Activated naive CD4-positive, alpha-beta T cell treated with anti-CD3 and anti-CD28 coated beads, Interleukin-2, amount 10 ng/mL, durations not matched to agents 7 days and 5 days (primary cell): ENCODE measurements at regions not wholly inside any gene's neighbourhood (a gene's known extent, or its start where the extent isn't known, plus 50 kb on each side); places are given as distances from the start of the nearest gene placed in this dataset.

Source experiments
- CTCF ChIA-PET: fragments of 350-600 bp; sonication (Branson Sonifier 250); formaldehyde crosslinking; loops from one replicate; lab custom pipeline; 2021; ENCODE audit warnings: antibody characterized with exemption; lab: Charles Lee
- DNase-seq: peaks from one replicate; pipeline ENCODE4 v3.0.0-alpha.2; 2020
- H3K27ac Mint-ChIP-seq: one replicate; pipeline ENCODE4 v1.8.0; 2021; ENCODE audit warnings: mild to moderate bottlenecking, moderate library complexity, mixed read lengths
- H3K27me3 Mint-ChIP-seq: one replicate; pipeline ENCODE4 v1.8.0; 2021; ENCODE audit warnings: mild to moderate bottlenecking, mixed read lengths
- H3K36me3 Mint-ChIP-seq: one replicate; pipeline ENCODE4 v1.8.0; 2021; ENCODE audit warnings: mixed read lengths
- H3K4me1 Mint-ChIP-seq: one replicate; pipeline ENCODE4 v1.8.0; 2021; ENCODE audit warnings: mixed read lengths
- H3K4me3 Mint-ChIP-seq: one replicate; pipeline ENCODE4 v1.8.0; 2021; ENCODE audit warnings: mild to moderate bottlenecking, moderate library complexity, mixed read lengths
- H3K9me3 Mint-ChIP-seq: one replicate; pipeline ENCODE4 v1.8.0; 2021; ENCODE audit warnings: mixed read lengths

- peaks cover 2% of the 10 kb centered on the region for H3K9me3 Mint-ChIP-seq
- H3K27ac Mint-ChIP-seq, result no peak overlapping the region
- CTCF ChIA-PET, result no interaction called here
- H3K4me1 Mint-ChIP-seq, result no peaks in the 10 kb centered on the region
- no peak for DNase-seq
- H3K4me3 Mint-ChIP-seq, result no peak overlapping the region
- H3K27me3 Mint-ChIP-seq, result peaks cover 11% of the 10 kb centered on the region
- H3K36me3 Mint-ChIP-seq, result no peaks in the 10 kb centered on the region
Observed at GRCh38 chr6:168255283-168255881, 64.2 kb downstream of the DACT2 start.

- no peaks in the 10 kb centered on the region for H3K9me3 Mint-ChIP-seq
- no peaks in the 10 kb centered on the region for H3K4me1 Mint-ChIP-seq
- H3K36me3 Mint-ChIP-seq, result no peaks in the 10 kb centered on the region
- DNase-seq, result no peak
- peaks cover 12% of the 10 kb centered on the region for H3K27me3 Mint-ChIP-seq
- CTCF ChIA-PET, result no interaction called here
- H3K4me3 Mint-ChIP-seq, result no peak overlapping the region
- no peak overlapping the region for H3K27ac Mint-ChIP-seq
Observed at GRCh38 chr6:168252267-168252666, 67.3 kb downstream of the DACT2 start.

GRCh38 chr6:168250250-168250649 is 69.3 kb downstream of the DACT2 start:
- CTCF ChIA-PET, result no interaction called here
- Mint-ChIP-seq H3K4me3 (no peak overlapping the region), H3K27ac (no peak overlapping the region), H3K9me3 (no peaks in the 10 kb centered on the region), H3K27me3 (peaks cover 11% of the 10 kb centered on the region), H3K4me1 (no peaks in the 10 kb centered on the region), H3K36me3 (no peaks in the 10 kb centered on the region)
- DNase-seq, result no peak

GRCh38 chr6:168249746-168250145 is 69.8 kb downstream of the DACT2 start:
- peaks cover 11% of the 10 kb centered on the region for H3K27me3 Mint-ChIP-seq
- CTCF ChIA-PET, result no interaction called here
- no peak overlapping the region for H3K27ac Mint-ChIP-seq
- H3K4me3 Mint-ChIP-seq, result no peak overlapping the region
- H3K4me1 Mint-ChIP-seq, result no peaks in the 10 kb centered on the region
- H3K36me3 Mint-ChIP-seq, result no peaks in the 10 kb centered on the region
- H3K9me3 Mint-ChIP-seq, result no peaks in the 10 kb centered on the region
- no peak for DNase-seq

DNA sequence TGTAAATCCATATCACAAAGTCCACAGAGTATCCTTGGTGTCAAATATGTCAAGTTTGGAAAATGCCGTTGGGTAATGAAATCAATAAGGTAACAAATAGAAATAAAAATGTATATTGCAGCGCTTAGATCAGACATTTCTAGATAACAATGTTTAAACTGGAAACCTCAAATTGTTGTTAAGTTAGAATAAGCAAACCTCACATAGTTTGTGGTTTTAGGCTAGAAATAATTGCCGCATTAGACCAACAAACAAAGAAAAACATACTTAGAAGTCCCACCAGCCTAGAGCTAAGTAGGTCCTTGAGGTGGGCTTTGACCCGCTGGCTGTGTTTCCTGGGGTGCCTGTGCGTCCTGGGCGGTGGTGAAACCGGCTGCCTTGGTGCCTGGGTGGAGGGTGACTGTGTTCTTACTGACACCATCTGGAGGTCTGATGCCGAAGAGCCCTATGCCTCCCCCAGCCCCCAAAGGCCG is 71.4 kb downstream of the DACT2 start:
- CTCF ChIA-PET, result no interaction called here
- no peaks in the 10 kb centered on the region for H3K9me3 Mint-ChIP-seq
- no peak overlapping the region for H3K4me3 Mint-ChIP-seq
- DNase-seq, result no peak
- H3K27ac Mint-ChIP-seq, result no peak overlapping the region
- peaks cover 11% of the 10 kb centered on the region for H3K27me3 Mint-ChIP-seq
- peaks cover 3% of the 10 kb centered on the region for H3K4me1 Mint-ChIP-seq
- H3K36me3 Mint-ChIP-seq, result no peaks in the 10 kb centered on the region

GRCh38 chr6:168247443-168248147 is 72.0 kb downstream of the DACT2 start:
- H3K36me3 Mint-ChIP-seq, result no peaks in the 10 kb centered on the region
- CTCF ChIA-PET, result no interaction called here
- peaks cover 11% of the 10 kb centered on the region for H3K27me3 Mint-ChIP-seq
- no peak for DNase-seq
- H3K4me1 Mint-ChIP-seq, result peaks cover 3% of the 10 kb centered on the region
- no peak overlapping the region for H3K27ac Mint-ChIP-seq
- no peak overlapping the region for H3K4me3 Mint-ChIP-seq
- no peaks in the 10 kb centered on the region for H3K9me3 Mint-ChIP-seq

DNA sequence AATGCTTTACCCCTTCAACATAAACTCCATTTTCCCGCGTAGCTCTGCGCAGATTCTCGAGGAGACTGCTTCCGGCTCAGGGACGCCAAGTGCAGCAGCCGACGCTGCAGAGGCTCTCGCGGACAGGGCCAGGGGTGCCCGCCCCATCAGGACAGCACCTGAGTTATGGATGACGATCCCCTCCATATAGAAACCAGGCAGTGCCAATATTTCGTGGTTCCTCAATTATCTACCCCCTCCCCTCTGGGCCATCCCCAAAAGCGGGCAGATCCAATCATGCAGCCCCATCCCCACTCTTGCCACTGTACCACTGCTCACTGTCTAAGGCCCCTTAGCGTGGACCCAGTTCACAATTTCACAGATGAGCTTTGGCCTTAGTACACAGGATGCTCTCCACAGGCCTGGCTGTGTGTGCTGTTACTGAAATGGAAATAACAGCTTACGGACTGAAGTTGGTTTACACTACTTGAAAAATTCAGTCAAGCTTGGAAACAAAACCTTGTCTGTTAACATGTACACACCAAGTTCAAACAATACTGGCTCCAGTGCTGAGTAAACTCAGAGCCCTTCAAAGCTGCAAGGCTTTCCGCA is 74.5 kb downstream of the DACT2 start:
- Mint-ChIP-seq H3K36me3 (no peaks in the 10 kb centered on the region), H3K4me3 (no peak overlapping the region), H3K4me1 (peaks cover 3% of the 10 kb centered on the region), H3K27me3 (peaks cover 4% of the 10 kb centered on the region), H3K27ac (no peak overlapping the region), H3K9me3 (no peaks in the 10 kb centered on the region)
- DNase-seq, result no peak
- CTCF ChIA-PET, result no interaction called here

GRCh38 chr6:168243812-168244376 is 75.7 kb downstream of the DACT2 start:
- no peak overlapping the region for H3K27ac Mint-ChIP-seq
- DNase-seq, result no peak
- H3K4me3 Mint-ChIP-seq, result no peak overlapping the region
- CTCF ChIA-PET, result no interaction called here
- H3K36me3 Mint-ChIP-seq, result no peaks in the 10 kb centered on the region
- peaks cover 3% of the 10 kb centered on the region for H3K4me1 Mint-ChIP-seq
- peaks cover 4% of the 10 kb centered on the region for H3K27me3 Mint-ChIP-seq
- no peaks in the 10 kb centered on the region for H3K9me3 Mint-ChIP-seq

DNA sequence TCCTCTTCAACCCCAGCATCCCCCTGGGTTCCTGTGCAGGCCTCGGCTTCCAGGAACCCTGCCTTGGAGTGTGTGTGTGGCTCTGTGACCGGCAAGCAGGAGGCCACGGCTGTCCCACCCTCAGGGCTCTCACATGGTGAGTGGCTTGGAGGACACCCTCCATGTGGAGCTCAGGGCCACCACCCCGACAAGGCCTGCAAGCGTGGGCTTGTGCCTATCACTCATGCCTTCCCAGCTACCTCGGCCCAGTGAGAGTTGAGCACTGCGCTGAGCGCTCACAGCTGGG is 76.7 kb downstream of the DACT2 start:
- Mint-ChIP-seq H3K27ac (no peak overlapping the region), H3K9me3 (no peaks in the 10 kb centered on the region), H3K36me3 (no peaks in the 10 kb centered on the region), H3K4me1 (peaks cover 3% of the 10 kb centered on the region), H3K4me3 (no peak overlapping the region), H3K27me3 (no peaks in the 10 kb centered on the region)
- CTCF ChIA-PET, result no interaction called here
- no peak for DNase-seq

DNA sequence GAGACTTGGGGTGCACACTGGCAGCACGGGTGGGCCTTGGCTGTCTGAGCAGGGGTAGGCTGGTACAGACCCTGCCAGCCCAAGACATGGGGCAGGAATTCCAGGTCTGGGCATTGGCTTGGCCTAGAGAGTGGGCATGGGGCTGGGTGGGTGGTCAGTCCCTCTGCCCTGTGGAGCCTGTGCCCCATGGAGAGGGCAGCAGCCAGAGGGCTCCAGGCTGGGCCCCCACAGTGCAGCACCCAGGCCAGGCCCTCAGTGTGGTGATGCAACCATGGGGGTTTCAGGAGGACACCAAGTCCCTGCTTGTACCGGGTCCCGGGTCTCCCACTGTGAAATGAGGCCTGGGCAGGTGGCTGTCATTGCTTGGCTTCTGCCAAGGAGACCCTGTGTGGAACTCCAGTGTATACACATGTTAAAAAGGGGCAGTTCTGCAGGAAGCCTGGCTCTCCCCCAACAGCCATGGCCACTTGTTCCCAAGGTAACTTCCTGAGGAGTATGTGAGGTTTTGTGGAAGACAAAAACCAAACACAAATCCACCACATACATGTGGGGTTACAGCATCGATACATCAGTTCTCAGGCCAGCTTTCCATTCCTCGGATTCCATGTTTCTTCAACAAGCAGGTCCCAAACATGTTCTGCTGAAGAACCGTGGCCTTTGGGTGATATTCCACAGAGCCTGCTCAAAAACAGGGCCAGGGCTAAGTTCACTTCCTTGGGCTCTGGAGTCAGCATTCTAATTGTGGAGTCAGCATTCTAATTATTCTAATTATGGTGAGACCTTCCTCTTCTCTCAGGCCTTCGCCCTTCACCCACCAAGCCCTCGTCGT is 77.3 kb downstream of the DACT2 start:
- H3K9me3 Mint-ChIP-seq, result no peaks in the 10 kb centered on the region
- H3K27me3 Mint-ChIP-seq, result no peaks in the 10 kb centered on the region

GRCh38 chr6:168240160-168240559 is 79.4 kb downstream of the DACT2 start:
- CTCF ChIA-PET, result no interaction called here
- H3K27ac Mint-ChIP-seq, result no peak overlapping the region
- no peak for DNase-seq
- no peaks in the 10 kb centered on the region for H3K36me3 Mint-ChIP-seq
- H3K27me3 Mint-ChIP-seq, result no peaks in the 10 kb centered on the region
- peaks cover 3% of the 10 kb centered on the region for H3K4me1 Mint-ChIP-seq
- H3K4me3 Mint-ChIP-seq, result no peak overlapping the region
- no peaks in the 10 kb centered on the region for H3K9me3 Mint-ChIP-seq

More for the DNA sequence above, 77.3 kb downstream of the DACT2 start:
- peaks cover 3% of the 10 kb centered on the region for H3K4me1 Mint-ChIP-seq
- H3K36me3 Mint-ChIP-seq, result no peaks in the 10 kb centered on the region
- DNase-seq, result no peak
- no peak overlapping the region for H3K4me3 Mint-ChIP-seq
- CTCF ChIA-PET, result no interaction called here
- no peak overlapping the region for H3K27ac Mint-ChIP-seq

DNA sequence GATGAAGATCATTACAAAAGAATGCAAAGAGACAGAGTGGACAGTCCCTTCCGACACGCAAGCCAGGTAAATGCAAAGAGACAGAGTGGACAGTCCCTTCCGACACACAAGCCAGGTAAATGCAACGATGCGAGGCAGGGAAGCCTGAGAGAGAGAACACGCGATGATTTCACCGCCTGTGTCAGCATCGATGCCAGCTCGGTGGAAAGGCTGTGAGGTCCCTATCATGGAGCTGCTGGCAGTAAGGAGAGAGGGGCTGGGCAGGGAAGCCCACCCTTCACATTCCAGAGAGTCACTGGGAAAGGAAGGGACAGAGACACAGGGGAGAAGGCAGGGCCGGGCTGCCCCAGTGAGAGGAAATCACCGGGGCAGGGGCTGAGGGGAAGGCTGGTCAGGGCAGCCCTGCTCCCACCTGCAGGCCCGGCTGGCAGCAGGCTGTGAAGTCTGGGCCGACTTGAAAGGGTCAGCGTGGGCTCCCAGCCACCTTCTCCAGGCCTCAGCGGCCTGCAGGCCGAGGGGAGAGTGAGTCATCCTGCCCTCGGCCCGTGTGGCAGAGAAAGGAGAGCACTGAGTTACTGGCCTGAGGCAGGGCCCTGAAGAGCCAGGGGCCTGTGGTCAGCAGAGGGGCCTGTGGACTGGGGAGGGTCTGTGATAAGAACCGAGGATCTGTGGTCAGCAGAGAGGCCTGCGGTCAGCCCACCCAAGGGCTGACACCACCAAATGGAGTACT is 80.4 kb downstream of the DACT2 start:
- Mint-ChIP-seq H3K27ac (no peak overlapping the region), H3K27me3 (no peaks in the 10 kb centered on the region), H3K4me3 (no peak overlapping the region), H3K36me3 (no peaks in the 10 kb centered on the region), H3K9me3 (no peaks in the 10 kb centered on the region), H3K4me1 (no peaks in the 10 kb centered on the region)
- CTCF ChIA-PET, result no interaction called here
- DNase-seq, result no peak

DNA sequence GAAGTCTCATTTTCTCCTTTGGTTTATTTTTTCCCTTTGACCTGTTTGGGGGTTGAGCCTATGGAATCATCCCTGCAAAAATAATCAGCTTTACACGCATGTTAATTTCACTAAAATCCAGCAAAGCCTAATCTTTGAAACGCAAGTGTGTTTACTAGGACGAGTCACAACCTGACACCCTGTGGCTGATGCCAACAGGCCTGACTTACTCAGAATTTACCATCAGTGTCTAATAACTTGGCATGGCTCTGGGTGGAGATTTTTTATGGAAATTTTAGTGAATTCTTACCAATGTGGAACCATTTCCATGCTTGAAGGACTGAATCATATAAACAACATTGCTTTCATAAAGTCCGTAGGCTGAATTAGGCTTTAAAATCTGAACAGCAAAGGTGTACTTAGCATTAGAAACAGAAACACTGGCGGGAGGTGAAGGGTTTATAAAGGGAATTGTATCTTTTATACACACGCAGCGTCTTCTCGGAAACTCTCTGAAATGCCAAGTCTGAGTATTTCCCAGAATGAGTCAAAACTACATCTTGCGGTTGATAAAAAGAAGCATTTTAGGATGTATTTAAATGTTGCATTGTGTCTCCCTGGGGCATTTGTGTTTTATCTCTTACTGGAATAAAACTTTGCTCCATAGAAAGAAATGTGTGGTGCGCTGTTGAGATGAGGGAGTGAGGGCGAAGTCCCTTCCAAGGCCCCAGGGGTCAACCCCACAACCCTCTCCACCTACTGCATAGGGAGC is 81.2 kb downstream of the DACT2 start:
- Mint-ChIP-seq H3K27me3 (no peaks in the 10 kb centered on the region), H3K9me3 (no peaks in the 10 kb centered on the region), H3K4me3 (no peak overlapping the region), H3K27ac (no peak overlapping the region), H3K4me1 (no peaks in the 10 kb centered on the region), H3K36me3 (no peaks in the 10 kb centered on the region)
- CTCF ChIA-PET, result no interaction called here
- DNase-seq, result no peak
